Upper lobe of left lung (tissue), 6 donors: ENCODE measurements at regions not wholly inside any gene's neighbourhood (a gene's known extent, or its start where the extent isn't known, plus 50 kb on each side); places are given as distances from the start of the nearest gene placed in this dataset.

ENCODE experiments used
- ATAC-seq, 2 donors: fragments of 200-7000 bp; cut with Tn5 transposase; one replicate each; pipeline ENCODE4 v1.9.1; 2022; ENCODE audit warnings: mild to moderate bottlenecking in 2 of 2, moderate library complexity in 2 of 2; ENCODE audit not compliant: low FRiP score in 2 of 2
- DNase-seq, 2 donors: peaks; one replicate each; pipeline ENCODE4 v3.0.0-alpha.2; 2019 to 2020
- H3K27ac ChIP-seq, 4 donors: fragments of 200-600 bp; sonication (generic); one replicate each; pipeline ENCODE4 v1.5.1; 2016 to 2019
- H3K27me3 ChIP-seq, 4 donors: fragments of 200-600 bp; sonication (generic); one replicate each; pipeline ENCODE4 v1.5.1; 2017 to 2019
- H3K36me3 ChIP-seq, 4 donors: fragments of 200-600 bp; sonication (generic); one replicate each; pipeline ENCODE4 v1.5.1; 2016 to 2019
- H3K4me1 ChIP-seq, 4 donors: fragments of 200-600 bp; sonication (generic); one replicate each; pipeline ENCODE4 v1.5.1; 2018 to 2019
- H3K4me3 ChIP-seq, 4 donors: fragments of 200-600 bp; sonication (generic); one replicate each; pipeline ENCODE4 v1.5.1; 2017 to 2019; ENCODE audit warnings: mild to moderate bottlenecking in 2 of 4, moderate library complexity in 1 of 4
- H3K9me3 ChIP-seq, 4 donors: fragments of 200-600 bp; sonication (generic); one replicate each; pipeline ENCODE4 v1.5.1; 2018 to 2019
- CTCF ChIP-seq, 6 experiments: fragments of 450-650 bp in 4 of 6; fragments of 200-600 bp in 2 of 6; sonication (generic) in 2 of 6; IDR thresholded peaks; one replicate each; pipeline ENCODE4 v1.5.1; 2016 to 2019; ENCODE audit warnings: antibody characterized with exemption in 6 of 6
- EP300 ChIP-seq, 4 donors: sonication (generic); formaldehyde crosslinking; IDR thresholded peaks; one replicate each; pipeline ENCODE4 v1.5.1; 2017; ENCODE audit warnings: antibody characterized with exemption in 4 of 4, control low read depth in 2 of 4
- POLR2A ChIP-seq, 4 donors: fragments of 450-650 bp; IDR thresholded peaks; one replicate each; pipeline ENCODE4 v1.5.1; 2016 to 2017; ENCODE audit warnings: antibody characterized with exemption in 4 of 4, mild to moderate bottlenecking in 2 of 4
- POLR2AphosphoS5 ChIP-seq, 2 donors: sonication (generic); formaldehyde crosslinking; IDR thresholded peaks; one replicate each; pipeline ENCODE4 v1.5.1; 2017; ENCODE audit warnings: antibody characterized with exemption in 2 of 2
- WGBS, 2 donors: methylation state at CpG; one replicate each; pipeline ENCODE4 v1.1.5; 2017 to 2018; 5-methylcytosine and 5-hydroxymethylcytosine counted together
- donor health status: DM: no; HTN: no; CAD: no; lungs with moderate emphysema.
- donor health status: DM: no; HTN: yes; CAD: no; lungs with severe emphysema.

DNA sequence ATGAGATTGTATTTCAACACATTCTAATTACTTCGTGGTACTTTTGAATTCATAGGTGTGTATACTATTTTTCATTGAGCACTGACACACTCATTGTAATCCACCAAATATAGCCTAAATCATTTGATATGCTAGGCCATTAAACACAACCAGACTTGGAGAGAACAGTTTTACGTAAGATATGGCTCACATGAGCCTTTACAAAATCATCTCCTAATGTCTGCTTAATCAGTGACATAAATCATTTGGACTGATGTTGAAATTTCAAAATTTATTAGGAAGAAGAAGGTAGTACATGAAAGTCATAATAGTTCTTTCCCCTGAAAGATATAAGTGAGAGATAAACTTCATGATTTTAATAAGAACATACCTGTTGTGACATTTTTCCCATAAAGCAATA lies 550.2 kb upstream of the LINC00305 start:
- Histone ChIP-seq H3K27ac (no peak overlapping the region), H3K9me3 (no peaks in the 10 kb centered on the region), H3K36me3 (no peaks in the 10 kb centered on the region), H3K4me1 (no peaks in the 10 kb centered on the region), H3K4me3 (no peak overlapping the region), H3K27me3 (no peaks in the 10 kb centered on the region)
- WGBS, 2 donors = 81 to 91% methylated on average over 2 of the region's 2 CpGs
- ATAC-seq (no peak), DNase-seq (no peak)
- no peak for TF ChIP-seq CTCF (IDR thresholded peaks at IDR 0.05)
- no peak for TF ChIP-seq EP300 (IDR thresholded peaks at IDR 0.05)
- no peak for TF ChIP-seq POLR2A (IDR thresholded peaks at IDR 0.05)

GRCh38 chr18:64695851-64696553 lies 547.1 kb upstream of the LINC00305 start:
- 65 to 75% methylated on average over 9 of the region's 9 CpGs for WGBS, 2 donors

DNA sequence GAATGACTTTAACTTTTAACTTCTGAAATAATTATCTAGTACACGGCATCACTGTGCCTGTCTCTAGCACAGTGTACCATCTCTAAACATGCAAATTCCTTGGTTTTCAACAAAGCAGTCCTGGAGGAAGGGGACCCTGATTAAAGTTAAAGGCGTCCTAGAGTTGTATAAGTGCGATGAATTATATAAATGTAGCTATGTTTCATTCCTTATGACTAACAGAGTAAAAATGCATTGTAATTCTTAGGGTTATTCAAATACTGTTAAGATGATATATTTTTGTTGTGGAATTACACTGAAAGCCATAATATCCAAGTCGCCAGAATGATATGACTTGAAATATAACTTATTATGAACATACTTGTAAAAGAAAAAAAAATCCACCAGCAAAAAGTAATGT lies 544.9 kb upstream of the LINC00305 start:
- Histone ChIP-seq H3K36me3 (no peaks in the 10 kb centered on the region), H3K4me1 (no peaks in the 10 kb centered on the region), H3K9me3 (no peaks in the 10 kb centered on the region), H3K4me3 (no peak overlapping the region), H3K27me3 (no peaks in the 10 kb centered on the region), H3K27ac (no peak overlapping the region)
- WGBS, 2 donors = 69 to 78% methylated on average over 4 of the region's 4 CpGs
- no peak for TF ChIP-seq POLR2A (IDR thresholded peaks at IDR 0.05)
- TF ChIP-seq POLR2AphosphoS5 (IDR thresholded peaks at IDR 0.05) = no peak
- TF ChIP-seq EP300 (IDR thresholded peaks at IDR 0.05) = no peak
- TF ChIP-seq CTCF (IDR thresholded peaks at IDR 0.05) = no peak
- DNase-seq (no peak), ATAC-seq (no peak)

More at GRCh38 chr18:64695851-64696553, 547.1 kb upstream of the LINC00305 start:
- no peak for DNase-seq
- no peaks in the 10 kb centered on the region for H3K4me1 ChIP-seq
- no peak for TF ChIP-seq POLR2A (IDR thresholded peaks at IDR 0.05)
- TF ChIP-seq POLR2AphosphoS5 (IDR thresholded peaks at IDR 0.05) = no peak
- no peak for TF ChIP-seq CTCF (IDR thresholded peaks at IDR 0.05)
- TF ChIP-seq EP300 (IDR thresholded peaks at IDR 0.05) = no peak
- no peak for ATAC-seq
- H3K36me3 ChIP-seq = no peaks in the 10 kb centered on the region
- H3K9me3 ChIP-seq = no peaks in the 10 kb centered on the region
- H3K4me3 ChIP-seq = no peak overlapping the region
- no peak overlapping the region for H3K27ac ChIP-seq
- no peaks in the 10 kb centered on the region for H3K27me3 ChIP-seq

GRCh38 chr18:64692826-64693225 lies 543.9 kb upstream of the LINC00305 start:
- no peak for TF ChIP-seq EP300 (IDR thresholded peaks at IDR 0.05)
- Histone ChIP-seq H3K36me3 (no peaks in the 10 kb centered on the region), H3K4me3 (no peak overlapping the region), H3K4me1 (no peaks in the 10 kb centered on the region), H3K27me3 (no peaks in the 10 kb centered on the region), H3K9me3 (no peaks in the 10 kb centered on the region), H3K27ac (no peak overlapping the region)
- WGBS, 2 donors = 79 to 89% methylated on average over 2 of the region's 2 CpGs
- DNase-seq (no peak), ATAC-seq (no peak)

GRCh38 chr18:64679121-64679520 lies 530.2 kb upstream of the LINC00305 start:
- Histone ChIP-seq H3K27ac (no peak overlapping the region), H3K4me1 (no peaks in the 10 kb centered on the region), H3K9me3 (no peaks in the 10 kb centered on the region), H3K4me3 (no peak overlapping the region), H3K27me3 (no peaks in the 10 kb centered on the region), H3K36me3 (no peaks in the 10 kb centered on the region)
- ATAC-seq = no peak
- no peak for DNase-seq
- 69 to 70% methylated on average over 2 of the region's 2 CpGs for WGBS, 2 donors
- TF ChIP-seq EP300 (IDR thresholded peaks at IDR 0.05) = no peak
- no peak for TF ChIP-seq POLR2AphosphoS5 (IDR thresholded peaks at IDR 0.05)
- TF ChIP-seq CTCF (IDR thresholded peaks at IDR 0.05) = no peak
- TF ChIP-seq POLR2A (IDR thresholded peaks at IDR 0.05) = no peak
